ENCODE measurements at regions not wholly inside any gene's neighbourhood (a gene's known extent, or its start where the extent isn't known, plus 50 kb on each side); places are given as distances from the start of the nearest gene placed in this dataset.

- Histone ChIP-seq H3K36me3 (no peaks in the 10 kb centered on the region), H3K4me3 (ENCODE audit: low read depth, low read length) (no peak overlapping the region), H3K9me3 (no peaks in the 10 kb centered on the region), H3K4me1 (peaks cover 18% of the 10 kb centered on the region), H3K27me3 (no peaks in the 10 kb centered on the region)
- DNase-seq: no peak
- TF ChIP-seq CTCF (IDR thresholded peaks at IDR 0.05; ENCODE audit: low read depth, low read length): no peak
These were observed 724.8 kb upstream of the GRAMD2B start for GRCh38 chr5:125698420-125698819.

- no peak for DNase-seq
- Histone ChIP-seq H3K27me3 (no peaks in the 10 kb centered on the region), H3K4me3 (ENCODE audit: low read depth, low read length) (no peak overlapping the region; the same call in 1 of the 2 replicates), H3K4me1 (peaks cover 18% of the 10 kb centered on the region), H3K36me3 (no peaks in the 10 kb centered on the region), H3K9me3 (no peaks in the 10 kb centered on the region)
- TF ChIP-seq CTCF (IDR thresholded peaks at IDR 0.05; ENCODE audit: low read depth, low read length): no peak
These were observed 723.3 kb upstream of the GRAMD2B start for GRCh38 chr5:125699860-125700259.

GRCh38 chr5:125700380-125700861 lies 722.8 kb upstream of the GRAMD2B start:
- Histone ChIP-seq H3K36me3 (no peaks in the 10 kb centered on the region), H3K4me1 (peaks cover 18% of the 10 kb centered on the region), H3K4me3 (ENCODE audit: low read depth, low read length) (peak overlapping the region; percentile 18), H3K27me3 (no peaks in the 10 kb centered on the region), H3K9me3 (no peaks in the 10 kb centered on the region)
- no peak for TF ChIP-seq CTCF (IDR thresholded peaks at IDR 0.05; ENCODE audit: low read depth, low read length)
- peak; percentile 11 for DNase-seq

- Histone ChIP-seq H3K27me3 (no peaks in the 10 kb centered on the region), H3K4me3 (ENCODE audit: low read depth, low read length) (no peak overlapping the region), H3K36me3 (no peaks in the 10 kb centered on the region), H3K9me3 (no peaks in the 10 kb centered on the region), H3K4me1 (peaks cover 9% of the 10 kb centered on the region)
- TF ChIP-seq CTCF (IDR thresholded peaks at IDR 0.05; ENCODE audit: low read depth, low read length): no peak
- no peak for DNase-seq
These were observed 719.6 kb upstream of the GRAMD2B start for GRCh38 chr5:125703616-125704015.

- DNase-seq: no peak
- no peak for TF ChIP-seq CTCF (IDR thresholded peaks at IDR 0.05; ENCODE audit: low read depth, low read length)
- Histone ChIP-seq H3K27me3 (no peaks in the 10 kb centered on the region), H3K4me1 (peaks cover 9% of the 10 kb centered on the region), H3K4me3 (ENCODE audit: low read depth, low read length) (no peak overlapping the region), H3K9me3 (no peaks in the 10 kb centered on the region), H3K36me3 (no peaks in the 10 kb centered on the region)
These were observed 718.3 kb upstream of the GRAMD2B start for GRCh38 chr5:125704888-125705287.

GRCh38 chr5:125708583-125708982 lies 714.6 kb upstream of the GRAMD2B start:
- no peaks in the 10 kb centered on the region for H3K9me3 ChIP-seq
- H3K36me3 ChIP-seq: no peaks in the 10 kb centered on the region
- no peak for DNase-seq
- no peak overlapping the region for H3K4me3 ChIP-seq (ENCODE audit: low read depth, low read length)
- TF ChIP-seq CTCF (IDR thresholded peaks at IDR 0.05; ENCODE audit: low read depth, low read length): no peak
- H3K27me3 ChIP-seq: no peaks in the 10 kb centered on the region
- no peaks in the 10 kb centered on the region; the same call in 1 of the 2 replicates for H3K4me1 ChIP-seq
